ENCODE measurements at regions not wholly inside any gene's neighbourhood (a gene's known extent, or its start where the extent isn't known, plus 50 kb on each side); places are given as distances from the start of the nearest gene placed in this dataset.

DNA sequence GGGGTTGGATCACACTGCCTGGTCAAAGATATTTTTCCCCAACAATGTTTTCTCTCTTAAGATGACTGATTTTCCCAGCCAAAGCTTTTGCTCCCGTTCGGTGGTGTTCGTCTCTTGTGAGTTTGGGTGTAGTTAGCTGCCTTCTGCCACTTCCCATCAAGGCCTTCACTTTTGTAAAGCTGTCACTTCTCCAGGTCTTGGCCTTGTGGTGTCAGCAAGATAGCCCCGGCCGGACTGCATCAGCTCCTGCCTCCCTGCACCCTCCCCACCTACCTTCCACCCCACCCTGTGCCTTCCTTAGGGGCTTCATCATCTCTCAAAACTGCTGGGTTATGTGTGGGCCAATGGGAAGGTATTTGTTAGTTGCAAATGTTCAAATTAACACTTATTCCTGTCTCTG is 228.9 kb downstream of the BCL11A start:
- no peak overlapping the region for H3K4me3 ChIP-seq (ENCODE audit: low read depth, low read length, poor library complexity, severe bottlenecking)
- H3K79me2 ChIP-seq (ENCODE audit: insufficient read depth, low read length) = no peaks in the 10 kb centered on the region
- H3F3A ChIP-seq (ENCODE audit: insufficient read depth, low read length) = no peaks in the 10 kb centered on the region
- no peak overlapping the region for H3K27ac ChIP-seq (ENCODE audit: low read depth, low read length, poor library complexity, severe bottlenecking)
- TF ChIP-seq, protein P1, sequence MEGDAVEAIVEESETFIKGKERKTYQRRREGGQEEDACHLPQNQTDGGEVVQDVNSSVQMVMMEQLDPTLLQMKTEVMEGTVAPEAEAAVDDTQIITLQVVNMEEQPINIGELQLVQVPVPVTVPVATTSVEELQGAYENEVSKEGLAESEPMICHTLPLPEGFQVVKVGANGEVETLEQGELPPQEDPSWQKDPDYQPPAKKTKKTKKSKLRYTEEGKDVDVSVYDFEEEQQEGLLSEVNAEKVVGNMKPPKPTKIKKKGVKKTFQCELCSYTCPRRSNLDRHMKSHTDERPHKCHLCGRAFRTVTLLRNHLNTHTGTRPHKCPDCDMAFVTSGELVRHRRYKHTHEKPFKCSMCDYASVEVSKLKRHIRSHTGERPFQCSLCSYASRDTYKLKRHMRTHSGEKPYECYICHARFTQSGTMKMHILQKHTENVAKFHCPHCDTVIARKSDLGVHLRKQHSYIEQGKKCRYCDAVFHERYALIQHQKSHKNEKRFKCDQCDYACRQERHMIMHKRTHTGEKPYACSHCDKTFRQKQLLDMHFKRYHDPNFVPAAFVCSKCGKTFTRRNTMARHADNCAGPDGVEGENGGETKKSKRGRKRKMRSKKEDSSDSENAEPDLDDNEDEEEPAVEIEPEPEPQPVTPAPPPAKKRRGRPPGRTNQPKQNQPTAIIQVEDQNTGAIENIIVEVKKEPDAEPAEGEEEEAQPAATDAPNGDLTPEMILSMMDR (IDR thresholded peaks at IDR 0.05; ENCODE audit: low read length) = no peak
- no peak for TF ChIP-seq EZH2 (IDR thresholded peaks at IDR 0.05; ENCODE audit: borderline replicate concordance, low read length)
- no peaks in the 10 kb centered on the region for H3K9me3 ChIP-seq (ENCODE audit: low read length)
- no peak overlapping the region for H2AFZ ChIP-seq (ENCODE audit: low read length)
- no peak overlapping the region for H3K4me2 ChIP-seq (ENCODE audit: low read length)
- no peaks in the 10 kb centered on the region for H3K9me2 ChIP-seq (ENCODE audit: low read depth, low read length)
- H3K27me3 ChIP-seq (ENCODE audit: insufficient read depth, low read length) = no peaks in the 10 kb centered on the region
- no peaks in the 10 kb centered on the region for H4K20me1 ChIP-seq (ENCODE audit: insufficient read depth, low read length)
- H3K9ac ChIP-seq (ENCODE audit: low read length) = no peak overlapping the region
- no peaks in the 10 kb centered on the region for H3K36me3 ChIP-seq (ENCODE audit: insufficient read depth, low read length)
- no peaks in the 10 kb centered on the region for H3K4me1 ChIP-seq (ENCODE audit: insufficient read depth, low read length, severe bottlenecking)

DNA sequence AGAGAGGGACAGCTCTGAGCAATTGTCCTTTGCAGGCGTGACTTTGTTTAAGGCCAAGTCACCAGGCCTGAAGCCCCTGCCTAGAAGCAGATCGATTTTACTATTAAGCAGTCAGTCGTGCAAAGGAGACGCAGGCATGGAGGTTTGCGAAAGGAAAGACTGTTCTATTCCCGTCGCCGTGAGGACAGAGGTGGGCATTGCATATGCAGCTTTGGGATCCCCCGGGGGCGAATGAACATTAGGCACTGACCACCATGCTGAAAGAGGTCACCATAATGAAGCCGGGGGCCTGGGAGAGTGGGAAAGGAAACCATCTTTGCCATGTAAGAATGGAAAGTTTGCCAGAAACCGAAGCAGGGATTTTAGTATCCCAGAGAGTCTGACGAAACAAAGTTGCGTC is 231.6 kb downstream of the BCL11A start:
- Histone ChIP-seq H3K9me2 (ENCODE audit: low read depth, low read length) (no peaks in the 10 kb centered on the region), H3K4me1 (ENCODE audit: insufficient read depth, low read length, severe bottlenecking) (peaks cover 21% of the 10 kb centered on the region), H3K27ac (ENCODE audit: low read depth, low read length, poor library complexity, severe bottlenecking) (no peak overlapping the region), H2AFZ (ENCODE audit: low read length) (no peak overlapping the region), H3K4me2 (ENCODE audit: low read length) (no peak overlapping the region), H3K36me3 (ENCODE audit: insufficient read depth, low read length) (no peaks in the 10 kb centered on the region), H3F3A (ENCODE audit: insufficient read depth, low read length) (no peaks in the 10 kb centered on the region), H4K20me1 (ENCODE audit: insufficient read depth, low read length) (no peaks in the 10 kb centered on the region), H3K4me3 (ENCODE audit: low read depth, low read length, poor library complexity, severe bottlenecking) (no peak overlapping the region), H3K9ac (ENCODE audit: low read length) (no peak overlapping the region), H3K79me2 (ENCODE audit: insufficient read depth, low read length) (no peaks in the 10 kb centered on the region), H3K9me3 (ENCODE audit: low read length) (no peaks in the 10 kb centered on the region), H3K27me3 (ENCODE audit: insufficient read depth, low read length) (no peaks in the 10 kb centered on the region)
- TF ChIP-seq, protein P1 (IDR thresholded peaks at IDR 0.05; ENCODE audit: low read length) = no peak
- no peak for TF ChIP-seq EZH2 (IDR thresholded peaks at IDR 0.05; ENCODE audit: borderline replicate concordance, low read length)

- Histone ChIP-seq H3K27me3 (ENCODE audit: insufficient read depth, low read length) (no peaks in the 10 kb centered on the region), H3K9ac (ENCODE audit: low read length) (no peak overlapping the region), H4K20me1 (ENCODE audit: insufficient read depth, low read length) (no peaks in the 10 kb centered on the region), H3K79me2 (ENCODE audit: insufficient read depth, low read length) (no peaks in the 10 kb centered on the region), H2AFZ (ENCODE audit: low read length) (no peak overlapping the region), H3K9me3 (ENCODE audit: low read length) (no peaks in the 10 kb centered on the region), H3K4me1 (ENCODE audit: insufficient read depth, low read length, severe bottlenecking) (peaks cover 31% of the 10 kb centered on the region), H3K36me3 (ENCODE audit: insufficient read depth, low read length) (no peaks in the 10 kb centered on the region), H3F3A (ENCODE audit: insufficient read depth, low read length) (no peaks in the 10 kb centered on the region), H3K4me2 (ENCODE audit: low read length) (no peak overlapping the region), H3K27ac (ENCODE audit: low read depth, low read length, poor library complexity, severe bottlenecking) (no peak overlapping the region), H3K4me3 (ENCODE audit: low read depth, low read length, poor library complexity, severe bottlenecking) (no peak overlapping the region), H3K9me2 (ENCODE audit: low read depth, low read length) (no peaks in the 10 kb centered on the region)
- TF ChIP-seq EZH2 (IDR thresholded peaks at IDR 0.05; ENCODE audit: borderline replicate concordance, low read length) = no peak
- TF ChIP-seq, protein P1 (IDR thresholded peaks at IDR 0.05; ENCODE audit: low read length) = no peak
These were observed 232.7 kb downstream of the BCL11A start for GRCh38 chr2:60320724-60321123.

All from OCI-LY1 (cell line).